ENCODE measurements at regions not wholly inside any gene's neighbourhood (a gene's known extent, or its start where the extent isn't known, plus 50 kb on each side); places are given as distances from the start of the nearest gene placed in this dataset.
A peak's percentile ranks its signal among the peaks of the same experiment; 100 is the strongest.
"Not testable (repeated sequence)": the region's sequence is repeated elsewhere in the genome, so short reads cannot be mapped to it uniquely, and the experiment has no call there.

DNA sequence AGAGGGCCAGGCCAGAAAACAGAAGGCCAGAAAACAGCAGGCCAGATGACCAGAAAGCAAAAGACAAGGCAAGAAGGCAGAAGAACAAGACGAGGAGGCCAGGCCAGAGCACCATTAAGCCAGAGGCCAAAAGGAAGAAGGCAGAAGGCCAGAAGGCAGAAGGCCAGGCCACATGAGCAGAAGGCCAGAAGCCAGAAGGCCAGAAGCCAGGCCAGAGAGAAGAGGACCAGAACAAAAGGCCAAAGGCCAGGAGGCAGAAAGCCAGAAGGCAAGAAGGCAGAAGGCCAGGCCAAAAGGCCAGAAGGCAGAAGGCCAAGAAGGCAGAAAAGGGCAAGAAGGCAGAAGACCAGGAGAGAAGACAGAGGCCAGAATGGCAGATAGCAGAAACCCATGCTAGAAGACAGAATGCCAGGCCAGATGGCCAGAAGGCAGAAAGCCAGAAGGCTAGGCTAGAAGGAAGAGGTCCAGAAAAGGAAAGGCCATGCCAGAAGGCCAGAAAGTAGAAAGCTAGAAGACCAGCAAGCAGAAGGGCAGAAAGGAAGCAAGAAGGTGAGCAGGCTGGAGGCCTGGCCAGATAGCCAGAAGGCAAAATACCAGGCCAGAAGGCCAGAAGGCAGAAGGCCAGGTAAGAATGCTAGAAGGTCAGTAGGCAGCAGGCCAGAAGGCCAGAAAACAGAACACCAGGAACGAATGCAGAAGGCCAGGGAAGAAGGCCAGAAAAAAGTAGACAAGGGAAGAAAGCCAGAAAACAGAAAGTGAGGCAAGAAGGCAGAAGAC lies 187.6 kb downstream of the TUBA3C start:
- no peaks in the 10 kb centered on the region for H3K9me3 ChIP-seq (ENCODE audit: control insufficient read depth, low read length)
- intact Hi-C loops (cut with DNase I), result no loop called here
- 36% methylated on average over 2 of the region's 2 CpGs for WGBS
- peaks cover 6% of the 10 kb centered on the region for H3K4me1 ChIP-seq (ENCODE audit: control insufficient read depth, insufficient read depth, low read length)
- DNase-seq (peak in 1 of 3 donors; percentile 51), ATAC-seq (no peak)
- no peak overlapping the region for H3K27ac ChIP-seq (ENCODE audit: low read length)
- no peaks in the 10 kb centered on the region for H3K27me3 ChIP-seq (ENCODE audit: control insufficient read depth, insufficient read depth)
- H3K4me3 ChIP-seq (ENCODE audit: low read length), result no peak overlapping the region

- H3K4me1 ChIP-seq (ENCODE audit: control insufficient read depth, insufficient read depth, low read length), result peaks cover 6% of the 10 kb centered on the region
- no peaks in the 10 kb centered on the region for H3K27me3 ChIP-seq (ENCODE audit: control insufficient read depth, insufficient read depth)
- 47% methylated on average over 1 of the region's 1 CpG for WGBS
- intact Hi-C loops (cut with DNase I), result no loop called here
- no peak overlapping the region for H3K27ac ChIP-seq (ENCODE audit: low read length)
- H3K9me3 ChIP-seq (ENCODE audit: control insufficient read depth, low read length), result no peaks in the 10 kb centered on the region
- H3K4me3 ChIP-seq (ENCODE audit: low read length), result no peak overlapping the region
- DNase-seq (peak in 1 of 3 donors; percentile 49), ATAC-seq (no peak)
These were observed 188.8 kb downstream of the TUBA3C start for GRCh38 chr13:18992791-18993190.

DNA sequence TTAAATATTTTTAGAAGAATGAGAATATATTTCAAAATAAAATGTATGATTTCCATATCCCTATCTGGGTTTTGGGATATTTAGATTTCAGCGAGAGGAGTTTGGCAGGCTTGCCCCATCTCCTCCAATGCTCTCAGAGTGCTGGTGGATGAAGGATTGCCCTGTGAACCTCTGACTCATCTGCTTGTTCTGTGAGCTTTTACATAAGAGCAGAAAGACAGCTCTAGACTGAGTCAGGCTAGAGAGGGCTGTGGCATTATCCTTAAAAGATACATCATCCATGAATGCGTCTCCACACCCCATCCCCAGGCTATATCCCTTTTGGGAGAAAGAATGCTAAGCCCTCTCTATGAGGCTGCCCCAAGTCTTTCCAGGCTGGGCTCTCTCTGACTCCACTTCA lies 190.6 kb downstream of the TUBA3C start:
- peaks cover 6% of the 10 kb centered on the region for H3K4me1 ChIP-seq (ENCODE audit: control insufficient read depth, insufficient read depth, low read length)
- intact Hi-C loops (cut with DNase I), result no loop called here
- no peak overlapping the region for H3K4me3 ChIP-seq (ENCODE audit: low read length)
- DNase-seq, result no peak
- peak in 1 of 2 donors; percentile 43 for ATAC-seq
- 85% methylated on average over 2 of the region's 2 CpGs for WGBS
- H3K9me3 ChIP-seq (ENCODE audit: control insufficient read depth, low read length), result no peaks in the 10 kb centered on the region
- no peaks in the 10 kb centered on the region for H3K27me3 ChIP-seq (ENCODE audit: control insufficient read depth, insufficient read depth)
- H3K27ac ChIP-seq (ENCODE audit: low read length), result no peak overlapping the region

- 98% methylated on average over 1 of the region's 1 CpG for WGBS
- ATAC-seq (peak; percentile 52 to 90), DNase-seq (no peak)
- Histone ChIP-seq H3K4me3 (ENCODE audit: low read length) (no peak overlapping the region), H3K27ac (ENCODE audit: low read length) (no peak overlapping the region), H3K4me1 (ENCODE audit: control insufficient read depth, insufficient read depth, low read length) (no peaks in the 10 kb centered on the region), H3K27me3 (ENCODE audit: control insufficient read depth, insufficient read depth) (no peaks in the 10 kb centered on the region), H3K9me3 (ENCODE audit: control insufficient read depth, low read length) (no peaks in the 10 kb centered on the region)
- intact Hi-C loops (cut with DNase I), result no loop called here
These were observed 203.2 kb downstream of the TUBA3C start for GRCh38 chr13:18978447-18978846.

- ATAC-seq (no peak), DNase-seq (no peak)
- WGBS, result 68% methylated on average over 5 of the region's 5 CpGs
- Histone ChIP-seq H3K27me3 (ENCODE audit: control insufficient read depth, insufficient read depth) (no peaks in the 10 kb centered on the region), H3K4me3 (ENCODE audit: low read length) (no peak overlapping the region), H3K9me3 (ENCODE audit: control insufficient read depth, low read length) (no peaks in the 10 kb centered on the region), H3K27ac (ENCODE audit: low read length) (no peak overlapping the region), H3K4me1 (ENCODE audit: control insufficient read depth, insufficient read depth, low read length) (no peaks in the 10 kb centered on the region)
- intact Hi-C loops (cut with DNase I), result no loop called here
These were observed 203.8 kb downstream of the TUBA3C start for GRCh38 chr13:18977857-18978256.

GRCh38 chr13:18971576-18972219 lies 209.9 kb downstream of the TUBA3C start:
- WGBS, result 60% methylated on average over 4 of the region's 4 CpGs
- Histone ChIP-seq H3K9me3 (ENCODE audit: control insufficient read depth, low read length) (no peaks in the 10 kb centered on the region), H3K27me3 (ENCODE audit: control insufficient read depth, insufficient read depth) (no peaks in the 10 kb centered on the region), H3K4me1 (ENCODE audit: control insufficient read depth, insufficient read depth, low read length) (no peaks in the 10 kb centered on the region), H3K27ac (ENCODE audit: low read length) (no peak overlapping the region), H3K4me3 (ENCODE audit: low read length) (no peak overlapping the region)
- intact Hi-C loops (cut with DNase I), result no loop called here
- no peak for ATAC-seq
- DNase-seq, result no peak

DNA sequence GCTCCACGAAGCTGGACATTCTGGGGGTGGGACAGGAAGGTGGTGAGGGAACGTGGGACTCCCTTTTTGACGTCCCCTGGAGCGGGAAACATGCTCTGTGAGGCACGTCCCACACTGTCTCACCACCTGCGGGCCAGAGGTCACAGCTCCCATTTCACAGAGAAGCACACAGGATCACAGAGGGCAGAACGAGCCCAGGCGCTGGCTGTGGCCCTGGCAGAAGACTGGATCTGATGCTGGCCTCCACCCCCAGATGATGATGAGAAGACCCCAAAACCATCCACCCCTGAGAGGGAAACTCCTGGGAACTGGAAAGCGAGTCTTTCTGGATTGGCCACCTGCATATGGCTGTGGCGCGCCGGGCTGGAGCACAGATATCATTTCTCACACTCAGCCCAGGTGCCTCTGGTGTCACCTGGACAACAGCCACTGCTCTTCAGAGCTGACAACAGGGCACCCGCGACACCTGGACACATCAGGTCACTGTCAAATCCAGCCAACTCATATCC lies 216.2 kb downstream of the TUBA3C start:
- Histone ChIP-seq H3K9me3 (ENCODE audit: control insufficient read depth, low read length) (no peaks in the 10 kb centered on the region), H3K4me3 (ENCODE audit: low read length) (no peak overlapping the region), H3K4me1 (ENCODE audit: control insufficient read depth, insufficient read depth, low read length) (no peaks in the 10 kb centered on the region), H3K27ac (ENCODE audit: low read length) (no peak overlapping the region), H3K27me3 (ENCODE audit: control insufficient read depth, insufficient read depth) (no peaks in the 10 kb centered on the region)
- no peak for DNase-seq
- intact Hi-C loops (cut with DNase I), result no loop called here
- 73% methylated on average over 14 of the region's 14 CpGs for WGBS
- no peak for ATAC-seq

GRCh38 chr13:18964942-18965341 lies 216.7 kb downstream of the TUBA3C start:
- Histone ChIP-seq H3K4me3 (ENCODE audit: low read length) (no peak overlapping the region), H3K4me1 (ENCODE audit: control insufficient read depth, insufficient read depth, low read length) (no peaks in the 10 kb centered on the region), H3K9me3 (ENCODE audit: control insufficient read depth, low read length) (no peaks in the 10 kb centered on the region), H3K27me3 (ENCODE audit: control insufficient read depth, insufficient read depth) (no peaks in the 10 kb centered on the region), H3K27ac (ENCODE audit: low read length) (no peak overlapping the region)
- ATAC-seq (no peak), DNase-seq (no peak)
- intact Hi-C loops (cut with DNase I), result no loop called here
- WGBS, result 73% methylated on average over 11 of the region's 11 CpGs

- H3K4me3 ChIP-seq (ENCODE audit: low read length); DNase-seq; H3K9me3 ChIP-seq (ENCODE audit: control insufficient read depth, low read length); H3K27me3 ChIP-seq (ENCODE audit: control insufficient read depth, insufficient read depth); H3K27ac ChIP-seq (ENCODE audit: low read length); ATAC-seq; intact Hi-C loops (cut with DNase I); H3K4me1 ChIP-seq (ENCODE audit: control insufficient read depth, insufficient read depth, low read length): not testable (repeated sequence)
- 68% methylated on average over 10 of the region's 10 CpGs for WGBS
These were observed 217.9 kb downstream of the TUBA3C start for GRCh38 chr13:18963684-18964083.

- H3K9me3 ChIP-seq (ENCODE audit: control insufficient read depth, low read length), result peaks cover 2% of the 10 kb centered on the region
- H3K4me1 ChIP-seq (ENCODE audit: control insufficient read depth, insufficient read depth, low read length), result no peaks in the 10 kb centered on the region
- DNase-seq (no peak), ATAC-seq (no peak)
- no peak overlapping the region for H3K27ac ChIP-seq (ENCODE audit: low read length)
- no peak overlapping the region for H3K4me3 ChIP-seq (ENCODE audit: low read length)
- intact Hi-C loops (cut with DNase I), result no loop called here
- no peaks in the 10 kb centered on the region for H3K27me3 ChIP-seq (ENCODE audit: control insufficient read depth, insufficient read depth)
- WGBS, result 83% methylated on average over 16 of the region's 16 CpGs
These were observed 219.4 kb downstream of the TUBA3C start for GRCh38 chr13:18962168-18962734.

DNA sequence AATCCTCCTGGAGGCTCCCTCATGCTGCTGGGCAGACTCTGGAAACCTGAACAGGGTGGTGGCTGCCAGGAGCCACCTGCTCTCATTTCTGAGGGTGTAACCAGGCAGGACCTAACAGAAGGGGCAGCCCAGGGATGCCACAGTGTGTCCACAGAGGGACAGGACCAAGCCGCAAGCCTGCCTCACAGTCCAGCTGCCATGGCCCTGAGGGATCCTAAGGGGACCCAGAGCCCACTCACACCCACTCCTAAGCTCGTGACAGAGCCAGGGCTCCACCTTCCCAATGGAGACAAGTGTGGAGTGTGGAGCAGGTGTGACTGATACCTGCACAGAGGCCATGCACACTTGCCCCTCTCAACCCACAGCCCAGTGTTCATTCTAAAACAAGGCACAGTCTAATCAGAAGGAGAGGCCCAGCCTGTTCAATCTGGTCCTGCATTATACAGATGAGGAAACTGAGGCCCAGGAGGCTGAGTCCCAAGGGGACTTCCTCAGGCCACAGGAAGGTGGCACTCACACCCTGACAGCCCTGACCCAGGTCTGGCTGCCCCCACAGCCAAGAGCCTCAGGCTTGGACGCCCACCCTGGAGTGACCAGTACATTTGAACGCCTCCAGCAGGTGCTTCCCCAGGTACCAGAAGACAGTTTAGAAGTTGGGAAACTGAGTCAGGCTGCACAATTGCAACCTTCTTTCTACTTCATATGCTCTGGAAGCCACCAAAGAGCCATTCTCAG lies 220.1 kb downstream of the TUBA3C start:
- Histone ChIP-seq H3K27ac (ENCODE audit: low read length) (no peak overlapping the region), H3K4me1 (ENCODE audit: control insufficient read depth, insufficient read depth, low read length) (no peaks in the 10 kb centered on the region), H3K27me3 (ENCODE audit: control insufficient read depth, insufficient read depth) (no peaks in the 10 kb centered on the region), H3K4me3 (ENCODE audit: low read length) (no peak overlapping the region), H3K9me3 (ENCODE audit: control insufficient read depth, low read length) (peaks cover 2% of the 10 kb centered on the region)
- intact Hi-C loops (cut with DNase I), result no loop called here
- ATAC-seq, result no peak
- WGBS, result 64% methylated on average over 4 of the region's 4 CpGs
- no peak for DNase-seq
